CD4-positive, alpha-beta T cell treated with Interleukin-21 for 1 hour (primary cell): ENCODE measurements at regions not wholly inside any gene's neighbourhood (a gene's known extent, or its start where the extent isn't known, plus 50 kb on each side); places are given as distances from the start of the nearest gene placed in this dataset.
"Not testable (repeated sequence)": the region's sequence is repeated elsewhere in the genome, so short reads cannot be mapped to it uniquely, and the experiment has no call there.

Experiments used
- DNase-seq: peaks from one replicate; pipeline ENCODE4 v3.0.0-alpha.2; 2020

GRCh38 chr15:30845536-30845935 is 58.2 kb upstream of the FAN1 start:
- DNase-seq = not testable (repeated sequence)
